ENCODE measurements at regions not wholly inside any gene's neighbourhood (a gene's known extent, or its start where the extent isn't known, plus 50 kb on each side); places are given as distances from the start of the nearest gene placed in this dataset.

DNA sequence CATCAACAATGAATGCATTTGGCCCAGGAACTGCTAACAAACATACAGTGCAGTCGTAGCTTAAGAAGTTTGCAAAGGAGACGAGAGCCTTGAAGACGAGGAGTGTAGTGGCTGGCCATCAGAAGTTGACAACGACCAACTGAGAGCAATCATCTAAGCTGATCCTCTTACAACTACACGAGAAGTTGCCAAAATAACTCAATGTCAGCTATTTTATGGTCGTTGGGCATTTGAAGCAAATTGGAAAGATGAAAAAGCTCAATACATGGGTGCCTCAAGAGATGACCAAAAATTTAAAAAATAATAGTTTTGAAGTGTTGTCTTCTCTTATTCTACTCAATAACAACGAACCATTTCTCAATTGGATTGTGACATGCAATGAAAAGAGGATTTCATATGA lies 757.7 kb upstream of the CHD1 start (continued):
- TF ChIP-seq, protein P1, sequence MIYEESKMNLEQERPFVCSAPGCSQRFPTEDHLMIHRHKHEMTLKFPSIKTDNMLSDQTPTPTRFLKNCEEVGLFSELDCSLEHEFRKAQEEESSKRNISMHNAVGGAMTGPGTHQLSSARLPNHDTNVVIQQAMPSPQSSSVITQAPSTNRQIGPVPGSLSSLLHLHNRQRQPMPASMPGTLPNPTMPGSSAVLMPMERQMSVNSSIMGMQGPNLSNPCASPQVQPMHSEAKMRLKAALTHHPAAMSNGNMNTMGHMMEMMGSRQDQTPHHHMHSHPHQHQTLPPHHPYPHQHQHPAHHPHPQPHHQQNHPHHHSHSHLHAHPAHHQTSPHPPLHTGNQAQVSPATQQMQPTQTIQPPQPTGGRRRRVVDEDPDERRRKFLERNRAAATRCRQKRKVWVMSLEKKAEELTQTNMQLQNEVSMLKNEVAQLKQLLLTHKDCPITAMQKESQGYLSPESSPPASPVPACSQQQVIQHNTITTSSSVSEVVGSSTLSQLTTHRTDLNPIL (CRISPR knock-in tag; IDR thresholded peaks at IDR 0.05; ENCODE audit: low read depth): no peak
- TF ChIP-seq, protein P2, sequence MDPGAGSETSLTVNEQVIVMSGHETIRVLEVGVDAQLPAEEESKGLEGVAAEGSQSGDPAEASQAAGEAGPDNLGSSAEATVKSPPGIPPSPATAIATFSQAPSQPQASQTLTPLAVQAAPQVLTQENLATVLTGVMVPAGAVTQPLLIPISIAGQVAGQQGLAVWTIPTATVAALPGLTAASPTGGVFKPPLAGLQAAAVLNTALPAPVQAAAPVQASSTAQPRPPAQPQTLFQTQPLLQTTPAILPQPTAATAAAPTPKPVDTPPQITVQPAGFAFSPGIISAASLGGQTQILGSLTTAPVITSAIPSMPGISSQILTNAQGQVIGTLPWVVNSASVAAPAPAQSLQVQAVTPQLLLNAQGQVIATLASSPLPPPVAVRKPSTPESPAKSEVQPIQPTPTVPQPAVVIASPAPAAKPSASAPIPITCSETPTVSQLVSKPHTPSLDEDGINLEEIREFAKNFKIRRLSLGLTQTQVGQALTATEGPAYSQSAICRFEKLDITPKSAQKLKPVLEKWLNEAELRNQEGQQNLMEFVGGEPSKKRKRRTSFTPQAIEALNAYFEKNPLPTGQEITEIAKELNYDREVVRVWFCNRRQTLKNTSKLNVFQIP (CRISPR knock-in tag; IDR thresholded peaks at IDR 0.05; ENCODE audit: borderline replicate concordance, low read depth): no peak
- no peak for TF ChIP-seq ZNF70 (CRISPR knock-in tag; IDR thresholded peaks at IDR 0.05)
- TF ChIP-seq GLIS3 (CRISPR knock-in tag; IDR thresholded peaks at IDR 0.05): no peak

DNA sequence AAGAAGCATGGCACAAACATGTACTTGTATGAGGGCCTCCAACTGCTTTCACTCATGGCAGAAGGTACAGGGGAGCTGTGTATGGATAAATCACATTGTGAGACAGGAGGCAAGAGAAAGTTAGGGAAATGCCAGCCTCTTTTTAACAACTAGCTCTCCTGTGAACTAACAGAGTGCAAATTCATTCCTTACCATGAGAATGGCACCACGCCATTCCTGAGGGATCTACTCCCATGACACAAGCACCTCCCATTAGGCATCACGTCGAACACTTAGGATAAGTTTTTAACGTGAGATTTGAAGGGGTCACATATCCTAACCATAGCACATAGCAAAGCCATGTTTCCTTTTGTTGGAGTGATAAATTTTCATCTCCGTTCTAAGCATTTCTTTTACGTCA lies 747.2 kb upstream of the CHD1 start:
- no peak for TF ChIP-seq ZNF8 (CRISPR knock-in tag; IDR thresholded peaks at IDR 0.05)
- TF ChIP-seq, protein P1 (CRISPR knock-in tag; IDR thresholded peaks at IDR 0.05; ENCODE audit: low read depth): no peak
- TF ChIP-seq ZNF70 (CRISPR knock-in tag; IDR thresholded peaks at IDR 0.05): no peak
- TF ChIP-seq OSR1 (CRISPR knock-in tag; IDR thresholded peaks at IDR 0.05): no peak
- TF ChIP-seq, protein P2 (CRISPR knock-in tag; IDR thresholded peaks at IDR 0.05; ENCODE audit: borderline replicate concordance, low read depth): no peak
- TF ChIP-seq, protein P3, sequence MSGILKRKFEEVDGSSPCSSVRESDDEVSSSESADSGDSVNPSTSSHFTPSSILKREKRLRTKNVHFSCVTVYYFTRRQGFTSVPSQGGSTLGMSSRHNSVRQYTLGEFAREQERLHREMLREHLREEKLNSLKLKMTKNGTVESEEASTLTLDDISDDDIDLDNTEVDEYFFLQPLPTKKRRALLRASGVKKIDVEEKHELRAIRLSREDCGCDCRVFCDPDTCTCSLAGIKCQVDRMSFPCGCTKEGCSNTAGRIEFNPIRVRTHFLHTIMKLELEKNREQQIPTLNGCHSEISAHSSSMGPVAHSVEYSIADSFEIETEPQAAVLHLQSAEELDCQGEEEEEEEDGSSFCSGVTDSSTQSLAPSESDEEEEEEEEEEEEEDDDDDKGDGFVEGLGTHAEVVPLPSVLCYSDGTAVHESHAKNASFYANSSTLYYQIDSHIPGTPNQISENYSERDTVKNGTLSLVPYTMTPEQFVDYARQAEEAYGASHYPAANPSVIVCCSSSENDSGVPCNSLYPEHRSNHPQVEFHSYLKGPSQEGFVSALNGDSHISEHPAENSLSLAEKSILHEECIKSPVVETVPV (CRISPR knock-in tag; IDR thresholded peaks at IDR 0.05): no peak
- no peak for TF ChIP-seq TOX (CRISPR knock-in tag; IDR thresholded peaks at IDR 0.05; ENCODE audit: borderline replicate concordance)
- no peak for TF ChIP-seq ARNTL (CRISPR knock-in tag; IDR thresholded peaks at IDR 0.05; ENCODE audit: borderline replicate concordance, low read depth)
- no peak for TF ChIP-seq SNAI2 (CRISPR knock-in tag; IDR thresholded peaks at IDR 0.05)
- no peak for TF ChIP-seq ZNF565 (CRISPR knock-in tag; conservative IDR thresholded peaks at IDR 0.05; ENCODE audit: low read depth)
- TF ChIP-seq TCF4 (CRISPR knock-in tag; IDR thresholded peaks at IDR 0.05; ENCODE audit: borderline replicate concordance): no peak
- TF ChIP-seq GLIS3 (CRISPR knock-in tag; IDR thresholded peaks at IDR 0.05): no peak
- TF ChIP-seq, protein P4, sequence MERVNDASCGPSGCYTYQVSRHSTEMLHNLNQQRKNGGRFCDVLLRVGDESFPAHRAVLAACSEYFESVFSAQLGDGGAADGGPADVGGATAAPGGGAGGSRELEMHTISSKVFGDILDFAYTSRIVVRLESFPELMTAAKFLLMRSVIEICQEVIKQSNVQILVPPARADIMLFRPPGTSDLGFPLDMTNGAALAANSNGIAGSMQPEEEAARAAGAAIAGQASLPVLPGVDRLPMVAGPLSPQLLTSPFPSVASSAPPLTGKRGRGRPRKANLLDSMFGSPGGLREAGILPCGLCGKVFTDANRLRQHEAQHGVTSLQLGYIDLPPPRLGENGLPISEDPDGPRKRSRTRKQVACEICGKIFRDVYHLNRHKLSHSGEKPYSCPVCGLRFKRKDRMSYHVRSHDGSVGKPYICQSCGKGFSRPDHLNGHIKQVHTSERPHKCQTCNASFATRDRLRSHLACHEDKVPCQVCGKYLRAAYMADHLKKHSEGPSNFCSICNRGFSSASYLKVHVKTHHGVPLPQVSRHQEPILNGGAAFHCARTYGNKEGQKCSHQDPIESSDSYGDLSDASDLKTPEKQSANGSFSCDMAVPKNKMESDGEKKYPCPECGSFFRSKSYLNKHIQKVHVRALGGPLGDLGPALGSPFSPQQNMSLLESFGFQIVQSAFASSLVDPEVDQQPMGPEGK (CRISPR knock-in tag; IDR thresholded peaks at IDR 0.05; ENCODE audit: borderline replicate concordance): no peak
- no peak for TF ChIP-seq ZFP30 (CRISPR knock-in tag; IDR thresholded peaks at IDR 0.05)
- TF ChIP-seq ISL1 (CRISPR knock-in tag; IDR thresholded peaks at IDR 0.05): no peak
- TF ChIP-seq ESRRG (CRISPR knock-in tag; IDR thresholded peaks at IDR 0.05): no peak
- no peak for TF ChIP-seq ZC3H10 (CRISPR knock-in tag; IDR thresholded peaks at IDR 0.05)
- no peak for ATAC-seq

DNA sequence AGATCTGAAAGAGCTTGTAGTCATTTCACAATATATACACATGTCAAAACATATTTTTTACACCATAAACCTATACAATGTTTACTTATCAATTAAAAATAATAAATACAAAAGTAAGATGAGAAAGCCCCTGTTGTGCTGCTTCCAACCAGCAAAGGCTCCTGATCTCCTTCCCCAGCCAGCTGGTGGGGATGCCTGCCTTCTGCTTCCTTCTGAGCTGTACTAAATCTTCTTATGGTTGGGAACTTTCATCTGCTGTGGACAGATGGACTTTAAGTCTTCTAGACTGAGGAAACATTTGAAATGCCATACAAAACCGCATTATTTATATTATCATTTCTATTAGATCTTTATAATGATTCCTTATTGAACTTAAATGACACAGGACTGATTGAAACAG lies 745.3 kb upstream of the CHD1 start:
- ATAC-seq: no peak
- TF ChIP-seq, protein P2 (CRISPR knock-in tag; IDR thresholded peaks at IDR 0.05; ENCODE audit: borderline replicate concordance, low read depth): no peak
- TF ChIP-seq ZNF70 (CRISPR knock-in tag; IDR thresholded peaks at IDR 0.05): no peak
- TF ChIP-seq TCF4 (CRISPR knock-in tag; IDR thresholded peaks at IDR 0.05; ENCODE audit: borderline replicate concordance): no peak
- no peak for TF ChIP-seq OSR1 (CRISPR knock-in tag; IDR thresholded peaks at IDR 0.05)
- no peak for TF ChIP-seq TOX (CRISPR knock-in tag; IDR thresholded peaks at IDR 0.05; ENCODE audit: borderline replicate concordance)
- TF ChIP-seq BACH2 (CRISPR knock-in tag; IDR thresholded peaks at IDR 0.05; ENCODE audit: borderline replicate concordance): no peak
- no peak for TF ChIP-seq RARB (CRISPR knock-in tag; IDR thresholded peaks at IDR 0.05)
- TF ChIP-seq, protein P5, sequence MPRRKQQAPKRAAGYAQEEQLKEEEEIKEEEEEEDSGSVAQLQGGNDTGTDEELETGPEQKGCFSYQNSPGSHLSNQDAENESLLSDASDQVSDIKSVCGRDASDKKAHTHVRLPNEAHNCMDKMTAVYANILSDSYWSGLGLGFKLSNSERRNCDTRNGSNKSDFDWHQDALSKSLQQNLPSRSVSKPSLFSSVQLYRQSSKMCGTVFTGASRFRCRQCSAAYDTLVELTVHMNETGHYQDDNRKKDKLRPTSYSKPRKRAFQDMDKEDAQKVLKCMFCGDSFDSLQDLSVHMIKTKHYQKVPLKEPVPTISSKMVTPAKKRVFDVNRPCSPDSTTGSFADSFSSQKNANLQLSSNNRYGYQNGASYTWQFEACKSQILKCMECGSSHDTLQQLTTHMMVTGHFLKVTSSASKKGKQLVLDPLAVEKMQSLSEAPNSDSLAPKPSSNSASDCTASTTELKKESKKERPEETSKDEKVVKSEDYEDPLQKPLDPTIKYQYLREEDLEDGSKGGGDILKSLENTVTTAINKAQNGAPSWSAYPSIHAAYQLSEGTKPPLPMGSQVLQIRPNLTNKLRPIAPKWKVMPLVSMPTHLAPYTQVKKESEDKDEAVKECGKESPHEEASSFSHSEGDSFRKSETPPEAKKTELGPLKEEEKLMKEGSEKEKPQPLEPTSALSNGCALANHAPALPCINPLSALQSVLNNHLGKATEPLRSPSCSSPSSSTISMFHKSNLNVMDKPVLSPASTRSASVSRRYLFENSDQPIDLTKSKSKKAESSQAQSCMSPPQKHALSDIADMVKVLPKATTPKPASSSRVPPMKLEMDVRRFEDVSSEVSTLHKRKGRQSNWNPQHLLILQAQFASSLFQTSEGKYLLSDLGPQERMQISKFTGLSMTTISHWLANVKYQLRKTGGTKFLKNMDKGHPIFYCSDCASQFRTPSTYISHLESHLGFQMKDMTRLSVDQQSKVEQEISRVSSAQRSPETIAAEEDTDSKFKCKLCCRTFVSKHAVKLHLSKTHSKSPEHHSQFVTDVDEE (CRISPR knock-in tag; IDR thresholded peaks at IDR 0.05): no peak
- TF ChIP-seq ESRRG (CRISPR knock-in tag; IDR thresholded peaks at IDR 0.05): no peak
- no peak for TF ChIP-seq CSDC2 (CRISPR knock-in tag; IDR thresholded peaks at IDR 0.05)
- no peak for TF ChIP-seq ZNF8 (CRISPR knock-in tag; IDR thresholded peaks at IDR 0.05)
- no peak for TF ChIP-seq ZNF565 (CRISPR knock-in tag; conservative IDR thresholded peaks at IDR 0.05; ENCODE audit: low read depth)
- TF ChIP-seq, protein P3 (CRISPR knock-in tag; IDR thresholded peaks at IDR 0.05): no peak

Measured in SK-N-SH treated with all-trans-retinoic acid at 6 μM for 48 hours (cell line).